ENCODE measurements at regions not wholly inside any gene's neighbourhood (a gene's known extent, or its start where the extent isn't known, plus 50 kb on each side); places are given as distances from the start of the nearest gene placed in this dataset.
"Not testable (repeated sequence)": the region's sequence is repeated elsewhere in the genome, so short reads cannot be mapped to it uniquely, and the experiment has no call there.

GRCh38 chr9:95574176-95574575 is 57.4 kb upstream of the PTCH1 start:
- DNase-seq: no peak

GRCh38 chr9:95573463-95573862 is 56.7 kb upstream of the PTCH1 start:
- no peak for DNase-seq

- DNase-seq: no peak
Observed at GRCh38 chr9:95572381-95573151, 55.8 kb upstream of the PTCH1 start.

GRCh38 chr9:95570646-95571045 is 53.9 kb upstream of the PTCH1 start:
- DNase-seq: no peak

GRCh38 chr9:95570150-95570549 is 53.4 kb upstream of the PTCH1 start:
- DNase-seq: no peak

GRCh38 chr9:95568735-95569134 is 52.0 kb upstream of the PTCH1 start:
- not testable (repeated sequence) for DNase-seq

Measured in NCI-H2081 (cell line).